ENCODE measurements at regions not wholly inside any gene's neighbourhood (a gene's known extent, or its start where the extent isn't known, plus 50 kb on each side); places are given as distances from the start of the nearest gene placed in this dataset.

- BruUV-seq (replicated peaks), result no TSS peak
- no peak for ATAC-seq
- H3K27ac ChIP-seq (ENCODE audit: low read depth, low read length), result no peak overlapping the region
- H3K4me2 ChIP-seq (ENCODE audit: low read length), result no peak overlapping the region
- CTCF ChIA-PET, result no interaction called here
- RAD21 ChIA-PET (ENCODE audit: low non-redundant PET in 1 of 2, low total read pairs in 2 of 2, uncharacterized antibody in 2 of 2, unreplicated experiment in 2 of 2), result no interaction called here
- H3K4me1 ChIP-seq (ENCODE audit: control insufficient read depth in 1 of 2, insufficient read depth in 2 of 2, low read length in 2 of 2), result no peaks in the 10 kb centered on the region
- H2AFZ ChIP-seq (ENCODE audit: low read depth, low read length, poor library complexity, severe bottlenecking), result no peak overlapping the region
- no peak overlapping the region for H3K9ac ChIP-seq (ENCODE audit: low read length)
- no peak for TF ChIP-seq CBX3 (IDR thresholded peaks at IDR 0.05; ENCODE audit: low read depth)
- TF ChIP-seq SIN3A (IDR thresholded peaks at IDR 0.05; ENCODE audit: low read depth), result no peak
- TF ChIP-seq POLR2AphosphoS5 (IDR thresholded peaks at IDR 0.05; ENCODE audit: low read depth, low read length), result no peak
- no peak for TF ChIP-seq CTCF (IDR thresholded peaks at IDR 0.05 in 2 of 3, conservative IDR thresholded peaks at IDR 0.05 in 1 of 3; ENCODE audit: borderline replicate concordance in 1 of 3, insufficient read depth in 1 of 3, low read depth in 2 of 3, low read length in 2 of 3)
- no peak for TF ChIP-seq POLR2A (IDR thresholded peaks at IDR 0.05; ENCODE audit: borderline replicate concordance, extremely low read depth, insufficient read depth, insufficient read length)
- TF ChIP-seq CEBPB (IDR thresholded peaks at IDR 0.05; ENCODE audit: low read depth), result no peak
- TF ChIP-seq EZH2phosphoT487 (IDR thresholded peaks at IDR 0.05; ENCODE audit: borderline replicate concordance), result no peak
- no peak for TF ChIP-seq MAX (IDR thresholded peaks at IDR 0.05)
- TF ChIP-seq SRF (IDR thresholded peaks at IDR 0.05; ENCODE audit: low read depth), result no peak
- no peak for TF ChIP-seq YY1 (IDR thresholded peaks at IDR 0.05; ENCODE audit: extremely low read depth, insufficient replicate concordance, low read depth, low read length)
- TF ChIP-seq EGR1 (IDR thresholded peaks at IDR 0.05; ENCODE audit: low read depth), result no peak
- TF ChIP-seq ZFX (IDR thresholded peaks at IDR 0.05), result no peak
- TF ChIP-seq TCF7L2 (IDR thresholded peaks at IDR 0.05; ENCODE audit: borderline replicate concordance, extremely low read depth, insufficient read depth, insufficient read length), result no peak
- TF ChIP-seq SP1 (IDR thresholded peaks at IDR 0.05; ENCODE audit: low read depth), result no peak
- no peak for TF ChIP-seq RAD21 (IDR thresholded peaks at IDR 0.05; ENCODE audit: low read depth)
- no peak for TF ChIP-seq EZH2 (IDR thresholded peaks at IDR 0.05)
- no peak for TF ChIP-seq ZBTB33 (IDR thresholded peaks at IDR 0.05; ENCODE audit: extremely low read depth, insufficient replicate concordance, low read length)
- no peak for TF ChIP-seq REST (IDR thresholded peaks at IDR 0.05; ENCODE audit: low read depth)
- TF ChIP-seq ATF3 (IDR thresholded peaks at IDR 0.05), result no peak
- no peaks in the 10 kb centered on the region for H3K36me3 ChIP-seq (ENCODE audit: control insufficient read depth in 1 of 2, insufficient read depth in 2 of 2, low read length in 2 of 2)
- H3K4me3 ChIP-seq (replicated peaks in 1 of 2; ENCODE audit: low read depth in 1 of 2, low read length in 2 of 2), result no peak overlapping the region
- no peak for DNase-seq (ENCODE audit: low read depth, low spot score)
- no peaks in the 10 kb centered on the region for H3K9me2 ChIP-seq (ENCODE audit: insufficient read depth)
- no peaks in the 10 kb centered on the region for H3K79me2 ChIP-seq (ENCODE audit: insufficient read depth, low read length)
- no peaks in the 10 kb centered on the region for H4K20me1 ChIP-seq (ENCODE audit: insufficient read depth)
- H3K27me3 ChIP-seq (ENCODE audit: insufficient read depth, low read length), result peaks cover 39% of the 10 kb centered on the region
- intact Hi-C loops (cut with micrococcal nuclease), result no loop called here
- POLR2A ChIA-PET, result no interaction called here
- no peaks in the 10 kb centered on the region for H3K9me3 ChIP-seq (ENCODE audit: control insufficient read depth in 1 of 2, insufficient read depth in 1 of 2, low read depth in 1 of 2, low read length in 2 of 2)
Observed at GRCh38 chr1:157348538-157349480, 203.5 kb downstream of the FCRL5 start.
